ENCODE measurements at regions not wholly inside any gene's neighbourhood (a gene's known extent, or its start where the extent isn't known, plus 50 kb on each side); places are given as distances from the start of the nearest gene placed in this dataset.
"Not testable (repeated sequence)": the region's sequence is repeated elsewhere in the genome, so short reads cannot be mapped to it uniquely, and the experiment has no call there.

DNA sequence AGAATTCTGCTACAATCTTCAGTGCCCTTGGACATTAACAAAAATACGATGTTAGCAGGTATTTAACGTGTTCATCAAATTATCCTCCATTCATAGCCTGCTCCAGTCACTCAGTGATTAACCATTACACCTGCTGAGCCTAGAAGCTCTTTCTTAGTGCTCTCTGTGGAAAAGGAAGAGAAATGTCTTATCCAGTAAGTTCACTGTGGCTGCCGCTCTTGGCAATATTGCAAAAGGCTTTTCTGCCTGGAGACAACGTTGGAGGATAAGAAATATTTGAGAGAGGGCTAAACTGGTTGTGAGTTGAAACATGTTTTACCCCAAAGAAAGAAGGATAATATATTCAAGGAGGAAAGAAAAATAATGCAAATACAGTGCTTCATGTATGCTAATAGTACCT is 217.4 kb upstream of the HSF2 start:
- H3K36me3 Mint-ChIP-seq (ENCODE audit: low read depth, unreplicated experiment), result no peaks in the 10 kb centered on the region

DNA sequence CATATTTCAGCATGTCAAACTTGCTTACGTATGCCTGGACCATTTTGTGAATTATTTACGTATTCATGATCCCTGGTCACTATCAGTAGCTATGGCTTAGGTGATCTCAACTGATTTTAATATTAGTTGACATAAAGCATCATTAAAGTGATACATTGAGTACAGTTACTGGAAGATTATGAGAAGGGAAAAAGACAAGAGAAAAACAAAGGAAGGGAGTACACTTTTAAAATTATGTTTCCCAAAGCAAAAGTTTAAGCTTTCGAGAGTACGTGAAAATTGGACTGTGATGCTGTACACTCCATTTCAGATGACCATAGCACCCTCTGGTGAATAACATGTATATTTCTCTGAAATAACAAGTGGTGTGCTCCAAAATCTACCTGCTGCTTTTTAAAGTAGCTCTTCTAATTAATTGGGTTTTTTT is 215.0 kb upstream of the HSF2 start:
- H3K4me1 Mint-ChIP-seq (ENCODE audit: unreplicated experiment), result no peaks in the 10 kb centered on the region
- no peak overlapping the region for H3K27ac Mint-ChIP-seq (ENCODE audit: unreplicated experiment)
- H3K9me3 Mint-ChIP-seq (ENCODE audit: unreplicated experiment), result no peaks in the 10 kb centered on the region
- TF ChIP-seq CTCF (IDR thresholded peaks at IDR 0.05; ENCODE audit: unreplicated experiment), result no peak
- no peak for DNase-seq (ENCODE audit: low spot score)
- no peaks in the 10 kb centered on the region for H3K36me3 Mint-ChIP-seq (ENCODE audit: low read depth, unreplicated experiment)
- H3K4me3 Mint-ChIP-seq (ENCODE audit: unreplicated experiment), result no peak overlapping the region
- no peaks in the 10 kb centered on the region for H3K27me3 Mint-ChIP-seq (ENCODE audit: unreplicated experiment)

More for the DNA sequence above, 217.4 kb upstream of the HSF2 start:
- Mint-ChIP-seq H3K9me3 (ENCODE audit: unreplicated experiment) (no peaks in the 10 kb centered on the region), H3K27me3 (ENCODE audit: unreplicated experiment) (no peaks in the 10 kb centered on the region), H3K4me3 (ENCODE audit: unreplicated experiment) (no peak overlapping the region), H3K4me1 (ENCODE audit: unreplicated experiment) (no peaks in the 10 kb centered on the region), H3K27ac (ENCODE audit: unreplicated experiment) (no peak overlapping the region)
- DNase-seq (ENCODE audit: low spot score), result no peak
- TF ChIP-seq CTCF (IDR thresholded peaks at IDR 0.05; ENCODE audit: unreplicated experiment), result no peak

- not testable (repeated sequence) for H3K27ac Mint-ChIP-seq (ENCODE audit: unreplicated experiment); H3K27me3 Mint-ChIP-seq (ENCODE audit: unreplicated experiment); H3K36me3 Mint-ChIP-seq (ENCODE audit: low read depth, unreplicated experiment); H3K4me3 Mint-ChIP-seq (ENCODE audit: unreplicated experiment); DNase-seq (ENCODE audit: low spot score); H3K9me3 Mint-ChIP-seq (ENCODE audit: unreplicated experiment); H3K4me1 Mint-ChIP-seq (ENCODE audit: unreplicated experiment)
Measured at GRCh38 chr6:122185458-122185857, 214.0 kb upstream of the HSF2 start.

GRCh38 chr6:122187186-122187585 is 212.3 kb upstream of the HSF2 start:
- Mint-ChIP-seq H3K27ac (ENCODE audit: unreplicated experiment) (no peak overlapping the region), H3K36me3 (ENCODE audit: low read depth, unreplicated experiment) (no peaks in the 10 kb centered on the region), H3K4me3 (ENCODE audit: unreplicated experiment) (no peak overlapping the region), H3K9me3 (ENCODE audit: unreplicated experiment) (no peaks in the 10 kb centered on the region), H3K27me3 (ENCODE audit: unreplicated experiment) (no peaks in the 10 kb centered on the region), H3K4me1 (ENCODE audit: unreplicated experiment) (peaks cover 6% of the 10 kb centered on the region)
- DNase-seq (ENCODE audit: low spot score), result no peak
- TF ChIP-seq CTCF (IDR thresholded peaks at IDR 0.05; ENCODE audit: unreplicated experiment), result no peak

DNA sequence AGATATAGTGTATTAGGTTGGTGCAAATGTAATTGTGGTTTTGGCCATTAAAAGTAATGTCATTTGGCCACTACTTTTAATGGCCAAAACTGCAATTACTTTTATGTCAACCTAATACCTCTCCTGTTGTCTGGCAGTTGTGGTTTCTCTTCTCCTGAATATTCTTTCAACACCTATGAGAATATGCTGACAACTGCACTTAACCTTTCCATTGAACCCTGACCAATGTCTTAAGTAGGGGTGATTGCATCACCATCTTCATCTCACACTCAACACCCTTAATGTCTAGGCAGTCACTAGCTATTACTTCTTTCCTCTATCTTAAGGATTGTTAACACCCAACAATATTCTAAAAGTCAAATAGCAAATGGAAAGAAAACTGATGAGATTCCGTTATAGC is 200.5 kb upstream of the HSF2 start:
- Mint-ChIP-seq H3K4me1 (ENCODE audit: unreplicated experiment) (no peaks in the 10 kb centered on the region), H3K9me3 (ENCODE audit: unreplicated experiment) (no peaks in the 10 kb centered on the region), H3K27me3 (ENCODE audit: unreplicated experiment) (peaks cover 3% of the 10 kb centered on the region), H3K4me3 (ENCODE audit: unreplicated experiment) (no peak overlapping the region), H3K27ac (ENCODE audit: unreplicated experiment) (no peak overlapping the region), H3K36me3 (ENCODE audit: low read depth, unreplicated experiment) (no peaks in the 10 kb centered on the region)
- no peak for TF ChIP-seq CTCF (IDR thresholded peaks at IDR 0.05; ENCODE audit: unreplicated experiment)
- no peak for DNase-seq (ENCODE audit: low spot score)

DNA sequence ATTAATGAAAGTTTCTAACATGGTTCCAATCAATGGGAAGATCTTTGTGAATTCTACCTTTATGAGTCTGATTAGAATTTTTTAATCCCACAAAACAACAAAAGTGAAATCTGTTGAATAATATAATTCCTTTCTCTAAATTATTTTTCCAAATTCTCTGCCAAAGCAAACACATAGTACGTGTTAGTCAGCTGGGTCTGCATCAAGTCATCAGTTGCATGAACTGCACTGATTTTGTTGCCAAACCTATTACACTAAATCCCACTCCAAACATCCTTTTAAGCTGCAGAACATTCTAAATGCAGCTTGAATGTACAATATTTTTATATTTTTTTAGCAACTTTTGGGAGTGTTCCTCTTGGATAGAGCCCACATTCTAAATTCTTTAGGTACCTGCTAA is 199.0 kb upstream of the HSF2 start:
- TF ChIP-seq CTCF (IDR thresholded peaks at IDR 0.05; ENCODE audit: unreplicated experiment), result no peak
- no peak overlapping the region for H3K27ac Mint-ChIP-seq (ENCODE audit: unreplicated experiment)
- H3K27me3 Mint-ChIP-seq (ENCODE audit: unreplicated experiment), result peaks cover 3% of the 10 kb centered on the region
- no peaks in the 10 kb centered on the region for H3K9me3 Mint-ChIP-seq (ENCODE audit: unreplicated experiment)
- DNase-seq (ENCODE audit: low spot score), result no peak
- H3K4me3 Mint-ChIP-seq (ENCODE audit: unreplicated experiment), result no peak overlapping the region
- H3K4me1 Mint-ChIP-seq (ENCODE audit: unreplicated experiment), result no peaks in the 10 kb centered on the region
- no peaks in the 10 kb centered on the region for H3K36me3 Mint-ChIP-seq (ENCODE audit: low read depth, unreplicated experiment)
